ENCODE measurements at regions not wholly inside any gene's neighbourhood (a gene's known extent, or its start where the extent isn't known, plus 50 kb on each side); places are given as distances from the start of the nearest gene placed in this dataset.

DNA sequence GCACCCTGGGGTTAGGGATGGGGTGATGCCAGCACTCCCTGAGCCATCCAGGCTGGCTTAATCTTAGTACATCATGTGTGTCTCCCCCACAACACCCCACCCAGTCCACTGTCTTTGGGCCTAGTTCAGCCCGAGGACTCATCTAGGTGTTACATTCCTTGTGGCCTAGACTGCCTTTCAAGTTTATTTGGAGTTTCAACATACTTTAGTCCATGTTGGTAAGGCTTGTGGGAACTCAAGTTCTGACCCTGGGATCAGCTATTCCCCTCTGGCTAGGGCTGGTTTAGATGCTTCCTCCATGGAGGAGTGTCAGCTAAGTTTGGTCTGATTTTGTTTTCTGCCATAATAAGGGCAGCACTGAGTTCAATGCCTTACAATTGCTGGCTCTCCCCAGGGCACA is 302.4 kb downstream of the SMARCA2 start:
- DNase-seq: no peak

DNA sequence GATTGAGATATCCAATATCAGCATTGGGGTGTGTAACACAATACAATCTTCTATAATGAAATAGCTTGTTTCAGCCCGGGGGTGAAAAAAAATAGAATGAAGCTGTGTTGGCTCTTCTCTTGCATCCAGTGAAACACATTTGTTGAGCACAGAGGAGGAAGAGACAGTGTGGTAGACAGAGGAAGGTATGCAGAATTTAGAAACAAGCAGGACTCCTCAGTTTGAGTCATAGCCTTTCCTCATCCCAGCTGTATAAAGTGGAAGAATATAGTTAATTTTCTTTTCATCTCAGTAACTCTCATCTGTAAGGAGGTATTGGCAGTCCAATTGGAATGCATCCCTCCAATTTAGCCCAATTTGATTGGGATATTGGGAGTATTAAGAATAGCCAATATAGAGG is 302.2 kb upstream of the VLDLR start:
- no peak for DNase-seq

DNA sequence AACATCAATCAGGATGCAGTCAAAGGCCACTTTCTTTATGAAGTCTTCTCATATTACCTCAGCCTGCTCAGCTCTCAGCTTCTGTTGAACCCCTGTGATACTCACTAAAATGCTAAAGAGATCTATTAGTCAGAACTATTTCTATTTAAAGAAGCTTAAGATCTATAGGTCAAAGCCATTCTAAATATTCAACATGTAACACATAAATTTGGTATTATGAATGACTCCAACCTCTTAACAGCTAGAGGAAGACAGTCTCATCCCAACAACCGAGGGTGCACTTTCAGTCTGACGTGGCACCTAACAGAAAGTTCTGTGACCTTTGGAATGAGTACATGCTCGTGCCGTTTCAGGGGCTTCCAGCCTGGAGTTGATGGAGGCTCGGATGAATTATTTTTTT is 301.5 kb upstream of the VLDLR start:
- no peak for DNase-seq

DNA sequence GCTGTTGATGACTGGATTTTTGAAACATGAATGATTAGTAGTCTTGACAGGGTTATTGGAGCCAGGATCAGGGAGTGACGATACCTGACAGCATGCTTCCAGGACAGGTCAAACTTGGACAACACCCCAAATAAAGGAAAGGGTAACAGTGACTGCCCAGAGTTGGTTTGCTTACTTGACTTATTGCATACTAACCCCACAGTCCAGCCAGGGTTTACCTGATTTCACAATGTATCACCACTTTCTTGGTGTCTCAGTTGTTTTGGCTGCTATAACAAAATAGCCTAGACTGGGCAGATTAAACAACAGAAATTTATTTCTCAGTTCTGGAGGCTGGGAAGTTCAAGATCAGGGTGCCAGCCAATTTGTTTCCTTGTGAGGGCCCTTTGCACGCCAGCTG is 301.0 kb upstream of the VLDLR start:
- no peak for DNase-seq

DNA sequence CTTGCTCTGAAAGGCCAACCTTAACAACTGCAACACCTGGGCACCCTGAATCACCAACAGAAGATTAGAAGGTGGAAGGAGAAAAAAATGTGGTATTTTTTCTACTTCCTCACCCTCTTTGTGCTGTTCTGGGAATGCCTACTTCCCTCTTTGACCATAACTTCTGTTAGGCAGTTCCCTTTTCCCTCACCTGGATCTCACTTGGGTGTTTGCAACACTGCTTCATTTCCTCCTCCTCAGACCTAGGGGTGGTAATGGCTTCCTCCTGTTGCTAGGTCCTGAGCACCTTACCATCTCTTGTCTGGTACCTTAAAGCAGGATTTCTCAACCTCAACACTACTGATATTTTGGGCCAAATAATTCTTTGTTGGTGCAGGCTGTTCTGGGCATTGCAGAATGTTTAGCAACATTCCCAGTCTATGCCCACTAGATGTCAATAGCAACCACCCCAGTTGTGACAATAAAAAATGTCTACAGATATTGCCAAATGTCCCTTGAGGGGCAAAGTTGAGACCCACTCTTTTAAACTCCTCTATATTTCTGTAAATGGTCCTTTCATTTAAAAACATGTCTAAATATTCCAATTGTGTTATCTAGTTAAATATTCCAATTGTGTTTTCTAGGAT is 300.0 kb upstream of the VLDLR start:
- no peak for DNase-seq

DNA sequence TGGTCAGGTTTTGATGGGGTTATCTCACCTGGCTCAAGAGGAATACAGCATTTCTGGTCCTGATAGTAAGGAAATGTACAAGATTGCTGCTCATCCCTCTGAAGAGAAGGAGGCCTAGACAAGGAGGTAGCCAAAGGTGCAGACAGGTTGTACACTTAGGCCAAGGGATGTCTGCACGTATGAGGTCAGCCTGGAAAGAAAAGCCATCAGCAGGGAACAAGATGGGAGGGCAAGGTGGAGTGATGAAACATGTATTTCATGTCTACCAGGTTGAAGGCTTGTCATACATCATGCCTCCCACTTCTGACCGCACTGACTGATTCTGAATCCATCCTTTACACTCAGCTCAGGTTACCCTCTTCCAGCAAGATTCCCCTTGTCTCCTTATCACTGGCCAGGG is 296.8 kb upstream of the VLDLR start:
- DNase-seq: no peak

DNA sequence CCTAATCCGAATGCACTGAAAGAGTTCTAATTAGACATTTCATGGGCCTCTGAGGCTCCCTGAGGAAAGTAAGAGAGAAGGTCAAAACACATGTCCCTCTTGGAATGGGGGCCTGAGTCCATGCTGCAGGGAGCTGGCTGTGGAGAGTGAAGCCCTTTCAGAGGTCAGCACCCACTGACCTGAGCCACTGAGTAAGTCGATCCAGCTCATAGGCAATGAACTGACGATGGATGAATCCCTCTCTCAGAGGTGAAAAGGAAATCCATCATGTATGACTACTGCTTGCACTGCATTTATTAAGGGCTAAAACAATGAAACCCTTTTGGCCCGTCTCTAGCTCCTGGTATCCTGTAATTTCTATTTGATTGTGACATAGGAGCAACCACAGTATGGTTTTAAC is 288.9 kb upstream of the VLDLR start:
- DNase-seq: no peak

DNA sequence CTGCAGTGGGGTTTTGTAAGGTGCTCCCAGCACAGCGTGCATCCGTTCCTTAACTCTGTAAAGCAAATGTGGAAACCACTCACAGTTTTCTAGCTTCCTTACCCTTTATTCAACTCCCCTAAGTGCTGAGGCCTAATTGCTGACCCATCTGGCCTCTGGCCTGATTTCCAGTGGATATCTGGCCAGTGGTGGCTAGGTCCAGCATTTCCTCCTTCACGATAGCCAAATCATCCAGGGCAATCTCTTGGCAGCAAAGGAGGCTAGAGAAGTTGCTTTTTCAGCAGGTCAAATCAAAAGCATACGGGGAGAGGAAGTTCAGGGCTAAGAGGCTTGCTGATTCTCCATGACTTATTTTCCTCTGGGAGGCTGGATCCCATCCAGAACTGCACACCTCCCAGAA is 286.3 kb upstream of the VLDLR start:
- no peak for DNase-seq

DNA sequence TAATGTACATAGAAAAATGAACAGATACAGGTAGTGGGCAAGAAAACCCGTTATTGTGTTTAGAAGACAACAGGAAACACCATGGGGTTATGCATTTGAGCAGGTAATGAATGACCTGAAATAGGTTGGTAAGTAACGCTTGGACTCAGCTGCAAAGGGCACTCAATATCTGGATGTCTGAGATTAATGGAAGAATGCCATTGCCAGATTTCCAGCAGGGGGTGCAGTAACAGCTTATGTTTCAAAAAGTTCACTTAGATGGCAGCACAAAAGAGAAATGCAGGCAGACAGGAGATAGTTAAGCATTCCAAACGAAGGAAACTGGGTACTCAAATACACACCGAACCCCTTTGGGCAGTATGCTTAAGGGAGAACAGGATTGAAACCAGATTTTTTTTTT is 285.5 kb upstream of the VLDLR start:
- no peak for DNase-seq

DNA sequence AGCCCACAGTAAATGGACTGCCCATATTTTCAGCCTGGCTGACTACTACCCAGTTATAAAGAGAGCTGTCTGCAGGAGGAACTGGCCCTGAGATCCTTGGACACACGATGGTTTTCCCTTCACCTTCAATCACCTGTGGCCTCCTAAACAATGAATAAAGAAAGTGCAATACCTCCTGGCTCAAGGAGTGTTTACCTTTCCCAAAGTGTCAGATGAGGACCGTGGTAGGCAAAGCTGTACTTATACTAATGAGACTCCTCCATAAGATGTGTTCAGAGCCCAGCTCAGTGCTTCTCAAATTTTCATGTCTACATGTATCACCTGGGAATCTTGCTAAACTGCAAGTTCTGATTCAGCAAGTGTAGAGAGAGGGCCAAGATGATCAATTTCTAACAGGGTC is 284.5 kb upstream of the VLDLR start:
- DNase-seq: no peak

DNA sequence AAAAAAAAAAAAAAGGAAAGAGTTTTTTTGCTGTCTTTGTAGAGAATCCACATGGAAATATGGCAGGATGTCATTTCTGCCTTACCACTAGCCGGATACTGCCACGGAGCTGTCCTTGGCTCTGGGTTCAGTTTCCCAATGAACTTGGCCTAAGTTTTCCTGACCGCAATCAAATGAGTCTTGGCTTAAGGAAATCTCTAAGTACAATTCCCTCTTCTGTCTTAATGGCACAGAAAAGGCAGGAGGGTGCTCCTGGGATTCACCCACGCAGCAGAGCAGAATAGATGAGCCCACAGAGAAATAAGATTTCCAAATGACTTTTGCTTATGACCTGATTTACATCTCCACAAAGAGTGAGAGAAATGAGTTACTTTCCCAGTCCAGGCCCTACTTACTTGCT is 284.0 kb upstream of the VLDLR start:
- DNase-seq: no peak

DNA sequence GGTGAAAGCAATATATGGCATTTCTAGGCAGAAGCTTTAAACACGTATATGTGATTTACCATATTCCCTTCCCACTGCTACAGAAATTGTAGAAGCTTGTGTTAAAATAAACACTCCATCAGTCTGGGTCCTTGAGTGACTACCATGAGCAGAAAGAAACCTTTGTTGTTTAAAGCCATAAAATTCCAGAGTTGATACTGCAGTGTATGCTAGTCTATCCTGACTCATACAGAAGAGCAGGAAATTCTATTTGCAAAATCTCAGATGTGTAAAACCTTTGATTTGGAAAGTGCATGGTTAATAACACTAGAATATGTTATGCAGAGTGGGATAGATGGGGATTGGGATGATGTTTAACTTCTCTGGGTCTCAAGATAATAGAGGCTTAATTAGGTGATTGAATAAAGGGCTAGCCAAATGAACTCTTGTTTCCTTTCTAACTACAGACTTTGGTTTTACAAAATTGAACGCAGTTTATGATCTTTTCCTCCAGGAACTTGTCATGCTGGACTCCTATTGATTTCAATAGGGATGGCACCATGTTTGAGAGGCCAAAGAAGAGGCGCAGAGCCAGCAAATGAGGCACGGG is 282.7 kb upstream of the VLDLR start:
- DNase-seq: no peak

DNA sequence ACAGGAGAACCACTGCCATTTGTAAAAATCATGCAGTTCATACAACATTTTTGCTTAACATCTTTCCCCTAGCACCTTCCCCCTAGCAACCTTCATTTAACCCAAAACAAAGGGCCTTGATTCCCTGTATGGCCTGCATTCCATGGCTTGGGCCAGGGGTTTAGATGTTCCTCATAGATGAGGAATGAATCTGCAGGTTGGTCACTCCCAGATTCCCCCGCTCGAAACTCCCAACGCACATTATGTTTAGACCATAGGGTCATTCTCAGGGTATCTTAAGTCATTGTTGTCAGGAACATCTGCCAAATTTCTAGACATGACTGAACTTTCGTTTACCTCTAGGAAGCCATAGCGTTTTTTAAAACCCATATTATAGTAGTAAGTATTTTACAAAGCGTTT is 282.2 kb upstream of the VLDLR start:
- no peak for DNase-seq

DNA sequence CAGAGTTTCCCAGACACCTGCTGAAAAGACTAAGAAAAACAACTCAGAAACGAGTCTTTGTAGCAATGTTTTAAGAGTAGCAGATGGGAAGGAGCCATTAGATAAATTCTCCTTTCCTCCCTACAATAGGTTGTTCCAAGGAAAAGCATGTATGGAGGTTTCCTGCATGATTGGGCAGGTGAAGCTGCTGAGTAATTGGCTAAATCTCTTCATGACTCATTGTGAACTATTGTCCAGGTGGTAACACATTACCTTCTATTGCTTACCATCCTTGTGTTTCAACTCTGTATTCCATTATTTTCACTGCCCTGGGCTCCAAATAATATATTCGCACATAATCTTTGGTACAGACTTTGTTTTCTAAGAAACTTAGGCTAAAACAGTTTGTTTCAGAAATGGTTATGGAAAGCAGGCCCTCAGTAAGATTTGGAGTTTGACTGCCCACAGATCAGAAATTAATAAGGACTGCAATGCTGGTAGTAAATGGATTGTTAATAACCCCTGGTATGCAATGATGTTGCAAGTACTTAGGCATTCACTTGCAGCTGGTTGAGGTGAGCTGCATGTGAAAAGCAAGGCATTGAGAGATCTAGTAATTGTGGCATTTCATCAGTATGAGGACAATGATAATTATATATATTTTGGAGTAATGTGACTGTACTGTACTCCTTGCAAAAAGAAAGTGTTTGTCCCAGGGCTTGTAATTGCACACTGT is 281.4 kb upstream of the VLDLR start:
- no peak for DNase-seq

DNA sequence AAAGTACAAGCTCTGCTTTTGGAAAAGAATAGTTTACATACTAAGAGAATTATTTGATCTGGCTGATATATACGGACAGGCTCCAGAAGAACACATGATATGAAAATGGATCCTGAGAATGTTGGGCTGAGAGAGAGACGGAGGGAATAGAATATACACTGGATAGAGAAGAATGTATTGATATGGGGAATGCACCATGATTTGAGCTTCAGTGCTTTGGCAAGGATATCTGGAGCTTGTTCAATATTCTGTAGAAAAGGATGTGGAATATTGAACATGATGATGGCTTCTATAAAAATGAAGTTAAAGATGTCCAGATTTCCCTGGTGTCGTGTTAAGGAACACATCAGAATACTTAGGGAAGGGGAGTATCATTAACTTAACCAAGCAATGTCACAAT is 280.5 kb upstream of the VLDLR start:
- DNase-seq: no peak

DNA sequence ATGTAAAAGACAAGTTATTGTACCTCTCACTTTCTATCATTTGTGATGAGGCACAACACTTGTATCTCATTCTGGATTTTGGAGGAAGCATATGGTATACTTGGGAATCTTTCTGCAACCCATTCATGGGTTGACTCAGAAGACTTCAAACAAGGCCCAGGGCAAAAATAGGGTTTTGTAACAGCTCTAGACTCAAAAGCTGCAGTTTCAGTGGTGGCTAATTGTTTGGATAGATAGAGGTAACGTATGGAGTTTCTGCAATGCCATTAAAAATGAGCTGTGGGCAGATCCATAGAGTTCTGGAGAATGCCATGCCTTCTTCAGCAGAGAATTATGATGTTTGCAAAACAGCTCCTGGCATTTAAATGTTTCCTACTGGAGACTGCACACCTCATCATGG is 279.6 kb upstream of the VLDLR start:
- DNase-seq: no peak

DNA sequence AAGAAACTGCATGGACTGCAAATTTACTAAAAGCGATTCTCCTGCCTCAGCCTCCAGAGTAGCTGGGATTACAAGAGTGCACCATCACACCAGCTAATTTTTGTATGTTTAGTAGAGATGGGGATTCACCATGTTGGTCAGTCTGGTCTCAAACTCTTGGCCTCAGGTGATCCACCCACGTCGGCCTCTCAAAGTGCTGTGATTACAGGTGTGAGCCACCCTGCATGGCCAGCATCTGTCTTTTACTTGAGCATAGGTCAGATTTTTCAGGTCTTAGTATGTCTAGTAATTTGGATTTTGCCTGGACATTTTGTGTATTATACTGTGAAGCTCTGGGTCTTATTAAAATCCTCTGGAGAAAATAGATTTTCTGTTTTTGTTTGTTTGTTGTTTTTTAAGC is 277.8 kb upstream of the VLDLR start:
- DNase-seq: no peak

DNA sequence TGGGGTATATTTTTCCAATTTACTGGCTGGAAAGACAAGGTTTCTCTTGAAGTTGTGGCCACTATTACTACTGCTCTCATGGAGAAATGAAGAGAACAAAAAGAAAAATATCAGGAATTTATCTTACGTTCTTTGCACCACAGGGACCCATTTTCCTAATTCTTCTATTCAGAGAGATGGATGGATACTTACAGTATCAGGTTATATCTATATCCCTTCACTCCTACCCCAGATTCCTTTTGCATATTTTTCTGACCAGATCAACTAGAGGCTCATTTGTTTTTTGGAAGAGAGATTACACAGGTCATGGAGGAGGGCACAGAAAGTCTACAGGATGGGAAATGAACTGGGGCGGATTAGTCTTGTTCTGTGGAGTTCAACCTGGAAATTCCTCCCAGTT is 277.2 kb upstream of the VLDLR start:
- DNase-seq: no peak

DNA sequence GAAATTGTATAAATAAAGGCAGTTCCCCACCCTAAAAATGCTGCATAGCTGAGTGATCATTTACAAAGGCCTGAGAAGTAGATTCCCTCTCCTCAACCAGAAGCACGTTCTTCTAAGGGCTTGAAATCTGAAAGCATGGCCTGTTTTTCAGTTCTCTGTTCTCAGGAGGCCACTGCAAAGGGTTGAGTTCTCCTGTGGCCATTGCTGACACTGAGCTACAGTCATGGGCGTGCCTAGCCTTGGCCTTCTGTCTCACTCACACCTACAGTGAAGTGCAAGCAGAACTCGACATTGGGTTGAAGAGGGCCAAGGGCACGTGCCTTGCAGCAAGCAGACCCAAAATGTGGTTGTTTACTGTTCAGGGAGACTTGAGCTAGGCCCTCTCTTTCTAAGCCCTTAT is 276.6 kb upstream of the VLDLR start:
- no peak for DNase-seq

DNA sequence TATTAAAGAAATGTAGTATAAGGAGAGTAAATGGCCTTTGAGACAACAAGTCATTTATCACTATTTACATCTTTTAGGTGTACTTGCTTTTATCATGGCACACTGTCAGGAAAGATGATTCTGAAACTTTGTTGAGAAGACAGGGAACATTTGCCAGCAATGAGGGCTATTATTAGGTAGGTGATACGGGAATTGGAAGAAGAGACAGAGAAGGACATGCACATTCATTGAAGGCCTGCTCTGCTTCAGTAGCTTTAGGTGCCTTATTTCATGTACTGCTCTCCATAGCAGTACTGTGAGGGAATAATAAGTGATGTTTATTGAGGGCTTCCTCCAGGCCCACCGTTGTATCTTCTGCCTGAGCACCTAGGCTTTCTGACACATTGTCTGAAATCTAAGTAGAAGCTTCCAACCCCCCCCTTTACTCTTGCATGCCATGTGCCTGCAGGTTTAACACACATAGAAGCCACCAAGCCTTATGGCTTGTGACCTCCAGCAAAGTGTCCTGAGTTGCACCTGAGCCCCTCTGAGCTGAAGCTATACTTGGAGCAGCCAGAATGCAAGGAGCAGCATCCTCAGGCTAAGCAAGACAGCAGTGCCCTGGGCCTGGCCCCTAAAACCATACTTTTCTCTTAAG is 275.2 kb upstream of the VLDLR start:
- DNase-seq: no peak

DNA sequence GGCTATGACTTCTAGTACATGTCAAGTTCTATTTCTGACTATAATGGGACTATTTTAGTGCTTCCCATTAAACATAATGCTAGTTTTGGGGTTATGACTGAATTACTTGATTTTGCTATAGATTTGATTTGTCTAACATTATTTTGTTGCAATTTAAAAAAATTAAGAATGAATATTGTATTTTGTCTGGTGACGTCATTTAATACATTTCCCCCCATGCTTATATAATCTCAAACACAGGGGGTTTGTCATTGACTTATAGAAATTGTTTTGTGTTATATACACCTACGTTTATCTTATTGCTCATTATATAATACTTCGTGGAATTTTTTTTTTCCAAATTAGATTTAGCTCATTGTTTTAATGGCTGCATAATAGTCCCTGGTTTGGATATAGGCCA is 270.3 kb upstream of the VLDLR start:
- DNase-seq: no peak

DNA sequence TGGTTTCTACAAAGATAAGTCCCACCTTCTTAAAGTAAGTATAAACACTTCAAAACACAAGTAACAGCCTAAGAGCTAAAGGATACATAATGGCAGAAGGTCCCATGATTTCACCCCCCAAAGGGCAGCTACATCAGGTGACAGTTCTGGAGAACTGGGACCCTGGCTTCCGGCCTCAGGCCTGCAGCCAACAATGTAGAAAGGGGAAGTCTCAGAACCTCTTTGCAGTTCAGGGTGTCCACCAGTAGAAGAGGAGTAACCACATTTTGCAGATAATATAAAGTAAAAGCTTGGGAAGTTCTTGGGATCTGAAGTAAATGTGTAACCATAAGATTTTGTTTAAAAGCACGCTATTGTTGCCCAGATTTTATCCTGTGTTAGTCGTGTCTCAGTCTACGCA is 267.4 kb upstream of the VLDLR start:
- DNase-seq: peak; percentile 37

DNA sequence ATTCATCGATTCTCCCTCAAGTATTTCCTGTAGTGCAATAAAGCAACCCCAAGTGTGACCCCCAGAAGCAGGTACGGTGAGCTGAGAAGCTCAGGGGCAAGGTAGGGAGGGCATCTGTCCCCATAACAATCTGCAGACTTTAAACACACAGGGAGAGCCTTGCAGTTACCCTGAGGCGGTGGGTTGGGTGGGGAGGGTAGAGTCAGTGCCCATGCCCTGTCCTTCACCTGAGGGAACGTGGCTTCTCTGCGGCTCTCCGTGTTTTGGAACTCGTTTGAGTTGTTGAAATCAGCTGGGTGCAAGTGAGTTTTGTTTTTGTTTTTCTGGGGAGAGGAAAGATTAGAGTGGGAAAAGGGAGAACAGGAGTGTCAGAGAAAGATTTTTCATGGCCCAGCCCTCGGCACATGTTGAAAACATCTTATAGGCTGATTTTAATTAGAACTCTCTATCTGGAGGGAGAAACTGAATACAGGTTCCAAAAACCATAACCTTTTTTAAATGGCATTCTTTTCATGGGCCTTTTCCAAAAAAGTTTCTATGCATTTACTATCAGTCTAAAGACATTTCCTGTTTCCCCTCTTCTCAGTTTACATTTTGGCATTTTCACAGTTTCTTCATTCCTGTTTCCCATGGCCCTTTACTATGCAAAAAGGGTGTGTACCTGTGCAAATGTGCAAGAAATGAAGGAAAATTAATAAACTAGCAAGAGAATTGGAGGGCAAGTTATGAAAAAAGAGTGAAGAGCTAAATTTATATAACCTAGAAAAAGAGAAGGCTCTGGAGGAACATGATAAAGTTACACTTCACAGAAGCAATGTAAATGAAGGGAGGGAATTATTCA is 266.5 kb upstream of the VLDLR start:
- no peak for DNase-seq

DNA sequence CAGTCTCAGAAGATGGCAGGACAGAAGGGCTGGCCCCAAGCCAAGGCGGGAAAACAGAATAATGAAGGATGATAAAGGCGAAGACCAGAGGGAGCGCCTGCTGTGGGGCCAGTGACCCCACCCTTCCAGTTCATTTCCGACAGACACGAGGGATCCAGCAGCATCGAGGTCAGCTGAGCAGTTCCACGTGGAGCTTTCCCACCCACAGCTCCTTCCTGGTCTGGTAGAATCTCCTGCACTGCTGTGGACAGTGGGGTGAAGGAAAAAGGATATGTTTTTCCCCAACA is 265.9 kb upstream of the VLDLR start:
- DNase-seq: no peak

Measured in OCI-M1 (cell line).